Karpas-422 (cell line): ENCODE measurements at regions not wholly inside any gene's neighbourhood (a gene's known extent, or its start where the extent isn't known, plus 50 kb on each side); places are given as distances from the start of the nearest gene placed in this dataset.

Experiments used
- DNase-seq: peaks from one replicate; pipeline ENCODE4 v3.0.0-alpha.2; 2015
- H2AFZ ChIP-seq: fragments of 200-600 bp; sonication (generic); 2 replicates; pipeline ENCODE4 v1.6.1; 2014; ENCODE audit warnings: antibody characterized with exemption, low read length, mixed read lengths
- H3K27ac ChIP-seq: fragments of 200-600 bp; sonication (generic); 2 replicates; pipeline ENCODE4 v1.5.1; 2014; ENCODE audit warnings: mild to moderate bottlenecking, low read length, moderate library complexity
- H3K27me3 ChIP-seq: fragments of 200-600 bp; sonication (generic); 2 replicates; pipeline ENCODE4 v1.6.1; 2014; ENCODE audit warnings: low read length, mixed read lengths
- H3K36me3 ChIP-seq: fragments of 200-600 bp; sonication (generic); 2 replicates; pipeline ENCODE4 v1.6.1; 2014; ENCODE audit warnings: low read length, mixed read lengths; ENCODE audit not compliant: insufficient read depth
- H3K4me1 ChIP-seq: fragments of 200-600 bp; sonication (generic); 2 replicates; pipeline ENCODE4 v1.6.1; 2014; ENCODE audit warnings: mild to moderate bottlenecking, low read length, mixed read lengths
- H3K4me2 ChIP-seq: fragments of 200-600 bp; sonication (generic); 2 replicates; pipeline ENCODE4 v1.6.1; 2014; ENCODE audit warnings: low read length, low read depth, mild to moderate bottlenecking; ENCODE audit not compliant: poor library complexity, severe bottlenecking
- H3K4me3 ChIP-seq: fragments of 200-600 bp; sonication (generic); 2 replicates; pipeline ENCODE4 v1.5.1; 2014; ENCODE audit warnings: mild to moderate bottlenecking, antibody characterized with exemption, low read length, mixed read lengths
- H3K79me2 ChIP-seq: fragments of 200-600 bp; sonication (generic); 2 replicates; pipeline ENCODE4 v1.6.1; 2014; ENCODE audit warnings: mild to moderate bottlenecking, low read length, mixed read lengths
- H3K9ac ChIP-seq: fragments of 200-600 bp; sonication (generic); 2 replicates; pipeline ENCODE4 v1.6.0; 2014; ENCODE audit warnings: low read length
- H3K9me2 ChIP-seq: fragments of 200-600 bp; sonication (generic), shearing (Covaris generic); replicated peaks from 2 replicates; pipeline ENCODE4 v1.6.0; 2014; ENCODE audit warnings: mild to moderate bottlenecking, low read length, moderate library complexity; ENCODE audit not compliant: insufficient read depth
- H3K9me3 ChIP-seq: fragments of 300-700, 200-600 bp; sonication (generic); 2 replicates; pipeline ENCODE4 v1.6.1; 2014; ENCODE audit warnings: low read length, mixed read lengths
- H4K20me1 ChIP-seq: fragments of 200-600 bp; sonication (generic); 2 replicates; pipeline ENCODE4 v1.6.1; 2014; ENCODE audit warnings: mild to moderate bottlenecking, antibody characterized with exemption, low read length, low read depth; ENCODE audit not compliant: insufficient read depth

- Histone ChIP-seq H3K9me2 (no peaks in the 10 kb centered on the region), H3K27ac (no peak overlapping the region), H3K4me1 (peaks cover 3% of the 10 kb centered on the region; the same call in 1 of the 2 replicates), H3K9ac (no peak overlapping the region), H3K4me2 (no peak overlapping the region), H3K9me3 (no peaks in the 10 kb centered on the region), H4K20me1 (no peaks in the 10 kb centered on the region), H3K4me3 (no peak overlapping the region), H3K27me3 (no peaks in the 10 kb centered on the region), H3K36me3 (no peaks in the 10 kb centered on the region), H2AFZ (no peak overlapping the region), H3K79me2 (no peaks in the 10 kb centered on the region)
- no peak for DNase-seq
Observed at GRCh38 chr5:66312266-66312665, 168.2 kb downstream of the SREK1 start.

DNA sequence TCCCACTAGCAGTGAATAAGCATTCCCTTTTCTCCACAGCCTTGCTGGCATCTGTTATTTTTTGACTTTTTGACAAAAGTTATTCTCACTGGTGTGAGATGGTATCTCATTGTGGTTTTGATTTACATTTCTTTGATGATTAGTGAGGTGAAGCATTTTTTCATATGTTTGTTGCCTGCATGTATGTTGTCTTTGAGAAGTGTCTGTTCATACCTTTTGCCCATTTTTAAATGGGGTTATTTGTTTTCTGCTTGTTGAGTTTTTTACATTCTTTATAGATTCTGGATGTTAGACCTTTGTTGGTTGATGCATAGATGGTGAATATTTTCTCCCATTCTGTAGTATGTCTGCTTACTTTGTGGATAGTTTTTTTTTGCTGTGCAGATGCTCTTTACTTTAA is 171.7 kb downstream of the SREK1 start:
- H3K9me2 ChIP-seq, result no peaks in the 10 kb centered on the region
- H4K20me1 ChIP-seq, result no peaks in the 10 kb centered on the region
- no peak overlapping the region for H2AFZ ChIP-seq
- no peaks in the 10 kb centered on the region for H3K4me1 ChIP-seq
- peak; percentile 6 for DNase-seq
- H3K9ac ChIP-seq, result no peak overlapping the region
- H3K9me3 ChIP-seq, result no peaks in the 10 kb centered on the region
- H3K27ac ChIP-seq, result no peak overlapping the region
- no peak overlapping the region for H3K4me2 ChIP-seq
- H3K36me3 ChIP-seq, result no peaks in the 10 kb centered on the region
- no peaks in the 10 kb centered on the region for H3K79me2 ChIP-seq
- no peaks in the 10 kb centered on the region for H3K27me3 ChIP-seq
- no peak overlapping the region for H3K4me3 ChIP-seq

- H3K9me3 ChIP-seq, result no peaks in the 10 kb centered on the region
- no peak overlapping the region for H3K9ac ChIP-seq
- no peak overlapping the region for H3K4me3 ChIP-seq
- H3K4me2 ChIP-seq, result no peak overlapping the region
- H4K20me1 ChIP-seq, result no peaks in the 10 kb centered on the region
- H3K27me3 ChIP-seq, result 0 out of 2 replicates have a peak, but pooled peaks cover 3% of the 10 kb centered on the region
- no peak overlapping the region for H3K27ac ChIP-seq
- H2AFZ ChIP-seq, result no peak overlapping the region
- peak; percentile 19 for DNase-seq
- H3K36me3 ChIP-seq, result no peaks in the 10 kb centered on the region
- no peaks in the 10 kb centered on the region for H3K4me1 ChIP-seq
- no peaks in the 10 kb centered on the region for H3K79me2 ChIP-seq
- no peaks in the 10 kb centered on the region for H3K9me2 ChIP-seq
Observed at GRCh38 chr5:66322786-66323528, 178.9 kb downstream of the SREK1 start.

DNA sequence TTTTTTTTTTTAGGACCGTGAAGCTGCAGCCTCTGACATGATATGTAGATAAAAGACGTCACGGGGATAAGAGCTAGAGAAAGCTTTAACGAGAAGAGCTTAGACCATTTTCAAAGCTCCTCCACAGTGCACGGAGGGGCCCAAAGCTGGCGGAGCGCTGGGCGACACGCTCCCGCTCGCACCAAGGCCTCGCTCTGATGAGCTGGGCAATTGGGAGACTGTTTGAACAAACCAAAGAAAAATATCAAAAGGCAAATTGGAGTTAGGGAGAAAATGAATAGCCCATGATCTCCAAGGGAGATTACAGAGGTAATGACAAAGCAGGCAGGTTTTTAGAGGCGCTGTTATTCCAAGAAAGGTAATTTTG is 179.4 kb downstream of the SREK1 start:
- no peak for DNase-seq
- no peaks in the 10 kb centered on the region for H4K20me1 ChIP-seq
- no peaks in the 10 kb centered on the region for H3K79me2 ChIP-seq
- H3K27me3 ChIP-seq, result 0 out of 2 replicates have a peak, but pooled peaks cover 3% of the 10 kb centered on the region
- no peaks in the 10 kb centered on the region for H3K9me2 ChIP-seq
- no peaks in the 10 kb centered on the region for H3K9me3 ChIP-seq
- no peak overlapping the region for H3K9ac ChIP-seq
- H3K27ac ChIP-seq, result no peak overlapping the region
- no peak overlapping the region for H3K4me2 ChIP-seq
- no peak overlapping the region for H2AFZ ChIP-seq
- no peak overlapping the region for H3K4me3 ChIP-seq
- H3K4me1 ChIP-seq, result no peaks in the 10 kb centered on the region
- no peaks in the 10 kb centered on the region for H3K36me3 ChIP-seq

DNA sequence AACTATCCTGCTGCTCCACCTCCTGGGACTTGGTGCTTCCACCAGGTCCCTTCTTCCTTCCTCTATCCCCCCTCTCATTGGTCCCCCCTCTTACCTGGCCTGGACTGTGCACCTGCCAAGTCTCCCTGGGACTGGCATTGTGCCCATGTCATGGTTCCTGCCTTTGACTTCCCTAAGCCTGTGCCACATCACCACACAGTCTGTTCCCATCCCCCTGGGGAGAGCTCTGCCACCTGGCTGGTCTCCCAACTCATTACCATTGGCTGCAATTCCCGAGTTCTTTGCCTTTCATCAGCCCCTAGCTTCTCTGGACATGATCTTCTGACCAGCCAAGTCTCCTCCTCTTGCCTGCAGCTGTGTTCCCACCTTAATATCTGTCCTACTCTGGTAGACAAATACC is 180.3 kb downstream of the SREK1 start:
- Histone ChIP-seq H4K20me1 (no peaks in the 10 kb centered on the region), H3K36me3 (no peaks in the 10 kb centered on the region), H3K27me3 (0 out of 2 replicates have a peak, but pooled peaks cover 3% of the 10 kb centered on the region), H3K9ac (no peak overlapping the region), H3K9me3 (no peaks in the 10 kb centered on the region), H3K4me3 (no peak overlapping the region), H3K4me2 (no peak overlapping the region), H2AFZ (no peak overlapping the region), H3K4me1 (no peaks in the 10 kb centered on the region), H3K79me2 (no peaks in the 10 kb centered on the region), H3K27ac (no peak overlapping the region), H3K9me2 (no peaks in the 10 kb centered on the region)
- DNase-seq, result no peak

GRCh38 chr5:66326276-66326675 is 182.2 kb downstream of the SREK1 start:
- Histone ChIP-seq H3K9me3 (no peaks in the 10 kb centered on the region), H3K4me1 (no peaks in the 10 kb centered on the region), H3K36me3 (no peaks in the 10 kb centered on the region), H3K27ac (no peak overlapping the region), H3K4me3 (no peak overlapping the region), H4K20me1 (no peaks in the 10 kb centered on the region), H3K79me2 (no peaks in the 10 kb centered on the region), H3K27me3 (0 out of 2 replicates have a peak, but pooled peaks cover 3% of the 10 kb centered on the region), H2AFZ (no peak overlapping the region), H3K4me2 (no peak overlapping the region), H3K9ac (no peak overlapping the region), H3K9me2 (no peaks in the 10 kb centered on the region)
- DNase-seq, result no peak

- H3K36me3 ChIP-seq, result no peaks in the 10 kb centered on the region
- DNase-seq, result no peak
- H3K27me3 ChIP-seq, result 0 out of 2 replicates have a peak, but pooled peaks cover 3% of the 10 kb centered on the region
- no peaks in the 10 kb centered on the region for H3K9me2 ChIP-seq
- no peak overlapping the region for H3K27ac ChIP-seq
- H3K9me3 ChIP-seq, result no peaks in the 10 kb centered on the region
- no peak overlapping the region for H3K4me3 ChIP-seq
- H3K79me2 ChIP-seq, result no peaks in the 10 kb centered on the region
- H3K9ac ChIP-seq, result no peak overlapping the region
- H3K4me2 ChIP-seq, result no peak overlapping the region
- H2AFZ ChIP-seq, result no peak overlapping the region
- no peaks in the 10 kb centered on the region for H4K20me1 ChIP-seq
- H3K4me1 ChIP-seq, result no peaks in the 10 kb centered on the region
Observed at GRCh38 chr5:66327008-66327407, 182.9 kb downstream of the SREK1 start.

DNA sequence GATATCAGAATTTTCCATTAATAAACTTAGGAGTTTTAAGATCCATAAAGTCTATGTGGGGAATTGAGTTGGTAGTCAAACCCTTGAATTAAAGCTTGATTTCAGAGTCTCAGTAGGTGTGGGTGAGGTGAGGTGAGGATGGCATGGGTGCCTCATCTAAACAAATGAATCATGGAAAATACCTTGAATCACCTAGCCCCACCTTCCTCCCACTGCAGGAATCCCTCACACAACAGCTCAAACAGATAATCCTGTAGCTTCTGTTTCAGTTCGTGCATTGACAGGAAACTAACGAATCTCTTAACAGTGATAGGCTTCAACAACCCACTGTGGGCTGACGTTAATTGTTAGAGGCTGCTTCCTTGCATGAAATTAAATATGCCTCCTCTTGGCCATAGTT is 185.0 kb downstream of the SREK1 start:
- H3K4me2 ChIP-seq, result no peak overlapping the region
- no peak overlapping the region for H2AFZ ChIP-seq
- no peaks in the 10 kb centered on the region for H3K4me1 ChIP-seq
- H3K79me2 ChIP-seq, result no peaks in the 10 kb centered on the region
- no peak for DNase-seq
- no peaks in the 10 kb centered on the region for H3K9me3 ChIP-seq
- no peaks in the 10 kb centered on the region for H3K9me2 ChIP-seq
- H4K20me1 ChIP-seq, result no peaks in the 10 kb centered on the region
- H3K36me3 ChIP-seq, result no peaks in the 10 kb centered on the region
- 0 out of 2 replicates have a peak, but pooled peaks cover 3% of the 10 kb centered on the region for H3K27me3 ChIP-seq
- H3K27ac ChIP-seq, result no peak overlapping the region
- H3K9ac ChIP-seq, result no peak overlapping the region
- H3K4me3 ChIP-seq, result no peak overlapping the region
